PC-9 (cell line): ENCODE measurements at regions not wholly inside any gene's neighbourhood (a gene's known extent, or its start where the extent isn't known, plus 50 kb on each side); places are given as distances from the start of the nearest gene placed in this dataset.

Experiments
- BruUV-seq: library from RNA; stranded (reverse); fragments of 400-500 nt; replicated peaks from 2 replicates; lab custom pipeline; 2021; lab: Mats Ljungman, UMichigan
- CTCF ChIA-PET: fragments of 300-600 bp; sonication (Branson Sonifier 250); formaldehyde crosslinking; loops from one replicate; lab custom pipeline; 2022; ENCODE audit warnings: antibody characterized with exemption; lab: Charles Lee
- POLR2A ChIA-PET: fragments of 300-600 bp; sonication (Branson Sonifier 250); formaldehyde crosslinking; loops from one replicate; lab custom pipeline; 2022; ENCODE audit warnings: antibody characterized with exemption; ENCODE audit not compliant: unreplicated experiment; lab: Charles Lee
- DNase-seq, 2 experiments: peaks; one replicate each; pipeline versions ENCODE4 v3.0.0 to v3.0.0-alpha.2; 2015 to 2022; ENCODE audit warnings: mixed read lengths in 1 of 2
- H2AFZ ChIP-seq: fragments of 200-600 bp; sonication (generic); 2 replicates; pipeline ENCODE4 v1.8.1; 2017; ENCODE audit warnings: antibody characterized with exemption
- H3F3A ChIP-seq: fragments of 200-600 bp; sonication (generic); 2 replicates; pipeline ENCODE4 v1.8.1; 2017; ENCODE audit warnings: antibody characterized with exemption, mild to moderate bottlenecking, low read depth; ENCODE audit not compliant: insufficient read depth
- H3K27ac ChIP-seq: fragments of 200-600 bp; sonication (generic); 2 replicates; pipeline ENCODE4 v1.6.1; 2016; ENCODE audit warnings: mixed run types
- H3K27me3 ChIP-seq: fragments of 200-600 bp; sonication (generic); 2 replicates; pipeline ENCODE4 v1.6.1; 2016; ENCODE audit warnings: low read depth, mixed run types; ENCODE audit not compliant: insufficient read depth
- H3K36me3 ChIP-seq: fragments of 200-600 bp; sonication (generic); 2 replicates; pipeline ENCODE4 v1.6.1; 2016; ENCODE audit warnings: low read depth, mixed run types
- H3K4me1 ChIP-seq: fragments of 200-600 bp; sonication (generic); replicated peaks from 2 replicates; pipeline ENCODE4 v1.6.1; 2016; ENCODE audit warnings: mixed run types; ENCODE audit not compliant: insufficient read depth
- H3K4me2 ChIP-seq: fragments of 200-600 bp; sonication (generic); 2 replicates; pipeline ENCODE4 v1.6.1; 2017; ENCODE audit warnings: mixed run types
- H3K4me3 ChIP-seq: fragments of 200-600 bp; sonication (generic); 2 replicates; pipeline ENCODE4 v1.6.1; 2016; ENCODE audit warnings: mixed run types
- H3K79me2 ChIP-seq: fragments of 200-600 bp; sonication (generic); 2 replicates; pipeline ENCODE4 v1.6.1; 2017; ENCODE audit warnings: low read depth, mixed run types
- H3K9me2 ChIP-seq: fragments of 200-600 bp; sonication (generic); 2 replicates; pipeline ENCODE4 v1.8.1; 2017; ENCODE audit warnings: mild to moderate bottlenecking; ENCODE audit not compliant: insufficient read depth
- H3K9me3 ChIP-seq: fragments of 200-600 bp; sonication (generic); 2 replicates; pipeline ENCODE4 v1.8.1; 2016; ENCODE audit warnings: low read depth; ENCODE audit not compliant: insufficient read depth
- H4K20me1 ChIP-seq: fragments of 200-600 bp; sonication (generic); 2 replicates; pipeline ENCODE4 v1.8.1; 2017; ENCODE audit not compliant: insufficient read depth
- CTCF ChIP-seq: fragments of 200-600 bp; sonication (generic); conservative IDR thresholded peaks from 2 replicates; pipeline ENCODE4 v1.6.1; 2017; ENCODE audit warnings: mixed run types, antibody characterized with exemption, mild to moderate bottlenecking, moderate library complexity
- EZH2 ChIP-seq: fragments of 200-600 bp; sonication (generic); IDR thresholded peaks from 2 replicates; pipeline ENCODE4 v1.8.0; 2017; ENCODE audit warnings: antibody characterized with exemption, low read depth
- intact Hi-C: fragments of 100-400 bp; cut with micrococcal nuclease; formaldehyde crosslinking; loops from one replicate; pipeline ENCODE4 v1.10.0; 2022; ENCODE audit not compliant: unreplicated experiment

DNA sequence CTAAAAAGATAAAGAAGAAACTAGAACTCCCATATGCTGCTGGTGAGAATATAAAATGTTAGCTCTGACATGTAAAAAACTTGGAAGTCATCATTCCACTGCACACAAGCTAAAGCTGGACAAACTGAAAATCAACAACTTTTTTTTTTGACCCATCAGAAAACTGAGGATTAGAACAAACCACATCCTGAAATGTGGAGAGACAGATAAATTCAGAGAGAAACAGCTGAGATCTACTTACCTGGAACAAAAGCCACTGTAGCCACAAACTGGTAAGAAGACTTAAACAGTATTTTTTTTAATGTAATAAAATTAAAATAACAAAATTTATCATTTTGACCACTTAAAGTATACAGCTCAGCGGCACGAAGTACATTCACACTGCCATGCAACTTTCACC lies 408.5 kb upstream of the RGS17 start:
- Histone ChIP-seq H3K36me3 (no peaks in the 10 kb centered on the region), H3F3A (no peaks in the 10 kb centered on the region), H3K9me3 (no peaks in the 10 kb centered on the region), H4K20me1 (no peaks in the 10 kb centered on the region), H3K4me3 (no peak overlapping the region), H3K4me1 (no peaks in the 10 kb centered on the region), H3K27me3 (no peaks in the 10 kb centered on the region), H3K79me2 (no peaks in the 10 kb centered on the region), H3K9me2 (no peaks in the 10 kb centered on the region; the same call in 1 of the 2 replicates), H3K4me2 (no peak overlapping the region), H3K27ac (no peak overlapping the region), H2AFZ (no peak overlapping the region)
- ChIA-PET POLR2A (no interaction called here), CTCF (no interaction called here)
- no peak for DNase-seq
- TF ChIP-seq EZH2 (no peak), CTCF (no peak)
- BruUV-seq = no TSS peak
- intact Hi-C loops = no loop called here

GRCh38 chr6:153538491-153538890 lies 407.4 kb upstream of the RGS17 start:
- intact Hi-C loops = no loop called here
- H3K27me3 ChIP-seq = no peaks in the 10 kb centered on the region
- POLR2A ChIA-PET = no interaction called here

DNA sequence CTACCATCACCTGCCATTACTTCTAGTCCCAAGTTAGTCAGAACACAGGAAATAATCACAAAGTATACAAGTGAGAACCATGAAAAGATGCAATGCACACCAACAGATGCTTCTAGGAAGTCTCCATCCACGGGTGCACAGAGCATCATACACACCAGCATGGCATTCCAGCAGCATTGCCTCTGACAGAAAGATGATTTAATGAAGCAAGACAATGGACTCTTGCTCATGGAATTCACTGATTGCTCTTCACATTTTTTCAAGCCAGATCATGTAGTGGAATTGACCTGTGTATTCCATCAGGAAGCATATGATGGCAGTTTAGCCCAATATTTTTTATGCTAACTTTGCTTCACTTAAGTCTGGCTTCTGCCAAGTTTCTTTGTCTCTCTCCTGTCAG lies 406.3 kb upstream of the RGS17 start:
- Histone ChIP-seq H4K20me1 (no peaks in the 10 kb centered on the region), H3K79me2 (no peaks in the 10 kb centered on the region), H3K4me3 (no peak overlapping the region), H3K4me2 (no peak overlapping the region), H3K9me3 (no peaks in the 10 kb centered on the region), H3K9me2 (no peaks in the 10 kb centered on the region; the same call in 1 of the 2 replicates), H3K4me1 (no peaks in the 10 kb centered on the region), H3K27me3 (no peaks in the 10 kb centered on the region), H3K36me3 (no peaks in the 10 kb centered on the region), H2AFZ (no peak overlapping the region), H3F3A (no peaks in the 10 kb centered on the region), H3K27ac (no peak overlapping the region)
- TF ChIP-seq EZH2 (no peak), CTCF (no peak)
- no TSS peak for BruUV-seq
- POLR2A ChIA-PET = no interaction called here
- intact Hi-C loops = no loop called here
- no peak for DNase-seq
- CTCF ChIA-PET = interaction anchor here (0.6 kb wide), 1 partner anchor 26 kb away, joined by 15 read pairs; no protein-coding TSS in a partner anchor

More at GRCh38 chr6:153538491-153538890, 407.4 kb upstream of the RGS17 start:
- Histone ChIP-seq H3K27ac (no peak overlapping the region), H3F3A (no peaks in the 10 kb centered on the region), H3K4me3 (no peak overlapping the region), H3K9me3 (no peaks in the 10 kb centered on the region), H2AFZ (no peak overlapping the region), H3K36me3 (no peaks in the 10 kb centered on the region), H4K20me1 (no peaks in the 10 kb centered on the region), H3K9me2 (no peaks in the 10 kb centered on the region; the same call in 1 of the 2 replicates), H3K79me2 (no peaks in the 10 kb centered on the region), H3K4me2 (no peak overlapping the region), H3K4me1 (no peaks in the 10 kb centered on the region)
- CTCF ChIA-PET = no interaction called here
- DNase-seq = no peak
- TF ChIP-seq CTCF = no peak
- no peak for TF ChIP-seq EZH2
- no TSS peak for BruUV-seq
